K562 (cell line): ENCODE measurements at regions not wholly inside any gene's neighbourhood (a gene's known extent, or its start where the extent isn't known, plus 50 kb on each side); places are given as distances from the start of the nearest gene placed in this dataset.

Experiments used
- MEF2A ChIP-seq: IDR thresholded peaks from 2 replicates; pipeline ENCODE4 v1.6.1; 2011; ENCODE audit warnings: low read depth, mild to moderate bottlenecking, low read length, moderate library complexity; ENCODE audit not compliant: control insufficient read depth
- NFATC3 ChIP-seq: fragments of 450-650 bp; IDR thresholded peaks from 2 replicates; pipeline ENCODE4 v1.6.1; 2017; ENCODE audit warnings: mild to moderate bottlenecking
- SRSF9 ChIP-seq: fragments of 200-400 bp; formaldehyde crosslinking; IDR thresholded peaks from 2 replicates; pipeline ENCODE4 v1.6.1; 2017; ENCODE audit warnings: low read depth, low read length, borderline replicate concordance
- ZKSCAN8 ChIP-seq: fragments of 200-800 bp; sonication (Bioruptor generic); IDR thresholded peaks from 2 replicates; pipeline ENCODE4 v1.6.1; 2016; ENCODE audit warnings: missing genetic modification characterization, missing compliant biosample characterization
- ZNF274 ChIP-seq: IDR thresholded peaks from 2 replicates; pipeline ENCODE4 v1.6.1; 2011; ENCODE audit warnings: low read depth, mild to moderate bottlenecking, low read length, moderate library complexity, borderline replicate concordance
- TF ChIP-seq, protein P1 (sequence below), 3 experiments: IDR thresholded peaks in 2 of 3; conservative IDR thresholded peaks in 1 of 3; 2 replicates each; pipeline ENCODE4 v1.5.1; 2011 to 2012; ENCODE audit warnings: low read length in 3 of 3, mild to moderate bottlenecking in 3 of 3, control low read depth in 2 of 3, improper control_type of control experiment in 1 of 3, inconsistent platforms in 1 of 3, low read depth in 1 of 3, mixed read lengths in 1 of 3, moderate library complexity in 1 of 3; ENCODE audit not compliant: insufficient read depth in 2 of 3

DNA sequence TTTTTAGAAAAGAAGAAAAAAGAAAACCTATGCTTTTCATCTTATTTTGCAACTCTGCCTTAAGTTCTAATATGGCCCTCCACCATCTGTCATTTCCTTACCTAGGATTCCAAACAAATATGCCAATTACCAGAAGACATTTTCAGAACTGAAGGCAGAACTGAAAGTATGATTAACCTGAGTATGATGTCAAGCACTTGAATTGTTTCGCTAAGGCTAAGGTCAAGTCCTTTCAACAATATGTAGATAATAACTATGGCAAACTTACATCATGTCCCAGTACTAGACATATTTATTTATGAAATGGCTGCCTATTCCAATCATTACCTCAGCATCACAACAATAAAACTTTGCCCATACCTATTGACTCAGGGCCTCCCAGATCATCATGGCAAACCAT lies 91.0 kb downstream of the OR13H1 start:
- TF ChIP-seq, protein P1, sequence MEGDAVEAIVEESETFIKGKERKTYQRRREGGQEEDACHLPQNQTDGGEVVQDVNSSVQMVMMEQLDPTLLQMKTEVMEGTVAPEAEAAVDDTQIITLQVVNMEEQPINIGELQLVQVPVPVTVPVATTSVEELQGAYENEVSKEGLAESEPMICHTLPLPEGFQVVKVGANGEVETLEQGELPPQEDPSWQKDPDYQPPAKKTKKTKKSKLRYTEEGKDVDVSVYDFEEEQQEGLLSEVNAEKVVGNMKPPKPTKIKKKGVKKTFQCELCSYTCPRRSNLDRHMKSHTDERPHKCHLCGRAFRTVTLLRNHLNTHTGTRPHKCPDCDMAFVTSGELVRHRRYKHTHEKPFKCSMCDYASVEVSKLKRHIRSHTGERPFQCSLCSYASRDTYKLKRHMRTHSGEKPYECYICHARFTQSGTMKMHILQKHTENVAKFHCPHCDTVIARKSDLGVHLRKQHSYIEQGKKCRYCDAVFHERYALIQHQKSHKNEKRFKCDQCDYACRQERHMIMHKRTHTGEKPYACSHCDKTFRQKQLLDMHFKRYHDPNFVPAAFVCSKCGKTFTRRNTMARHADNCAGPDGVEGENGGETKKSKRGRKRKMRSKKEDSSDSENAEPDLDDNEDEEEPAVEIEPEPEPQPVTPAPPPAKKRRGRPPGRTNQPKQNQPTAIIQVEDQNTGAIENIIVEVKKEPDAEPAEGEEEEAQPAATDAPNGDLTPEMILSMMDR (IDR thresholded peaks at IDR 0.05 in 2 of 3, conservative IDR thresholded peaks at IDR 0.05 in 1 of 3; ENCODE audit: insufficient read depth in 2 of 3, low read depth in 1 of 3, low read length in 3 of 3): no peak
- TF ChIP-seq ZNF274 (no peak), SRSF9 (no peak), NFATC3 (no peak), ZKSCAN8 (no peak), MEF2A (no peak)
